SK-N-SH treated with all-trans-retinoic acid at 6 μM for 48 hours (cell line): ENCODE measurements at regions not wholly inside any gene's neighbourhood (a gene's known extent, or its start where the extent isn't known, plus 50 kb on each side); places are given as distances from the start of the nearest gene placed in this dataset.

Source experiments
- ARNTL ChIP-seq: fragments of 450-650 bp; formaldehyde crosslinking; IDR thresholded peaks from 2 replicates; pipeline ENCODE4 v1.5.0; 2020; ENCODE audit warnings: low read depth, mild to moderate bottlenecking, moderate library complexity, borderline replicate concordance
- BACH2 ChIP-seq: fragments of 250-450 bp; sonication (Bioruptor Pico); IDR thresholded peaks from 2 replicates; pipeline ENCODE4 v1.9.0; 2021; ENCODE audit warnings: mild to moderate bottlenecking, borderline replicate concordance
- ISL1 ChIP-seq: fragments of 250-450 bp; sonication (Bioruptor Pico); IDR thresholded peaks from 2 replicates; pipeline ENCODE4 v2.1.2; 2022; ENCODE audit warnings: mild to moderate bottlenecking, moderate library complexity
- POU6F1 ChIP-seq: fragments of 250-450 bp; sonication (Bioruptor Pico); IDR thresholded peaks from 2 replicates; pipeline ENCODE4 v1.8.0; 2021; ENCODE audit warnings: low read depth, mild to moderate bottlenecking, moderate library complexity, borderline replicate concordance

GRCh38 chr10:131760416-131761166 is 140.2 kb upstream of the PPP2R2D start:
- TF ChIP-seq BACH2 (CRISPR knock-in tag) (no peak), POU6F1 (CRISPR knock-in tag) (no peak), ARNTL (CRISPR knock-in tag) (no peak), ISL1 (no peak)
